Astrocyte of the spinal cord (primary cell): ENCODE measurements at regions not wholly inside any gene's neighbourhood (a gene's known extent, or its start where the extent isn't known, plus 50 kb on each side); places are given as distances from the start of the nearest gene placed in this dataset.
A peak's percentile ranks its signal among the peaks of the same experiment; 100 is the strongest.

ENCODE experiments used
- DNase-seq: peaks from one replicate; pipeline ENCODE4 v3.0.0; 2011; ENCODE audit warnings: low read depth, low spot score
- H3K4me3 ChIP-seq: 2 replicates; pipeline ENCODE4 v1.5.1; 2011; ENCODE audit warnings: low read depth, mild to moderate bottlenecking, low read length, moderate library complexity
- CTCF ChIP-seq: IDR thresholded peaks from 2 replicates; pipeline ENCODE4 v1.5.1; 2012; ENCODE audit warnings: low read depth, mild to moderate bottlenecking, low read length, inconsistent platforms
- in situ Hi-C: cut with HindIII; loops from 2 replicates; pipeline ENCODE4 v1.10.0; 2017; ENCODE audit warnings: low sequenced_read_pairs

- DNase-seq: peak; percentile 40
These were observed 83.2 kb downstream of the DIRAS2 start for GRCh38 chr9:90559075-90560073.

More at GRCh38 chr9:90559075-90560073, 83.2 kb downstream of the DIRAS2 start:
- H3K4me3 ChIP-seq: no peak overlapping the region
- in situ Hi-C loops: no loop called here
- TF ChIP-seq CTCF: no peak
